Peyer's patch (tissue), 4 donors: ENCODE measurements at regions not wholly inside any gene's neighbourhood (a gene's known extent, or its start where the extent isn't known, plus 50 kb on each side); places are given as distances from the start of the nearest gene placed in this dataset.

Source experiments
- CTCF ChIP-seq, 6 experiments: fragments of 450-650 bp in 4 of 6; fragments of 200-600 bp in 2 of 6; sonication (generic) in 1 of 6; IDR thresholded peaks; one replicate each; pipeline ENCODE4 v1.5.1; 2017 to 2019; ENCODE audit warnings: antibody characterized with exemption in 6 of 6, mild to moderate bottlenecking in 3 of 6, moderate library complexity in 1 of 6
- POLR2A ChIP-seq, 2 donors: fragments of 450-650 bp; IDR thresholded peaks; one replicate each; pipeline ENCODE4 v1.5.1; 2017; ENCODE audit warnings: antibody characterized with exemption in 2 of 2, mild to moderate bottlenecking in 2 of 2, moderate library complexity in 2 of 2

DNA sequence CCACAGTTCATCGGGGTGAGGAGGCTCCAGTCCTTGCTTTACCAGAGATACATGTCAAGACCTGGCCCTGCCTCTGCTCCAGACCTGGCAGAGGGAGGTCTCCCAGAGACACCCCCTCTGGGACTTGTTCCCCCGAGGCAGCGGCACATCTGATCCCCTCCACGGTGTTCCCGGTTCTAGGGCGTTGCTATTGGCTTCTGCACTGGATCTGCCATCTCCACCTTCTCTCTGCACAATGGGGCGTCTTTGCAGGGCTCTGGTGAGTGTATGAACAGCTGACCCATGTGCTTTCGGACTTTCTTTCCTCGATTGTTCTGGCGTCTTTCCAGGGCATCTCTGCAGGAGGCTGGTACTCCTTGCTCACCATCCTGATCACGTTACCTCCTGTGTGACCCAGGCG is 930.4 kb downstream of the TBC1D22A start:
- TF ChIP-seq CTCF (IDR thresholded peaks at IDR 0.05), result no peak
- no peak for TF ChIP-seq POLR2A (IDR thresholded peaks at IDR 0.05)
